ENCODE measurements at regions not wholly inside any gene's neighbourhood (a gene's known extent, or its start where the extent isn't known, plus 50 kb on each side); places are given as distances from the start of the nearest gene placed in this dataset.

DNA sequence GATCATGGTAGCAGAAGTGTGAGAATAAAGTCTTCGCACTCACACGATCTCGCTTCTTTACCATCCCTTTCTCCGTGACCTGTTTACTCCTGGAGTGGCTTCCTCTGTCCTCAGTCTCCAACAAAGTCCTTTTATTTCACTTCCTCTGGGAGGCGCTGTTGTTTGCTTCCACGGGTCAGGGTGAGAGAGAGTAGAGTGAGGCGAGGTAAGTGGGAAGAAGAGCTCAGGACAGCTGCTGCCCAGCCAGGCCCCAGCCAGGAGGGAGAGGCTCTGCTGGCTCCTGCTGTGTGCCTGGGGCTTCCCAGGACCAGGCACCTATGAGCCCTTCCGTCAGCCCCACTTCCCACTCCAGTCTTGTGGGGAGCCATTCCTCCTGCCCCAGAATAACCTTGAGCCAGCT lies 242.1 kb downstream of the FGF9 start:
- TF ChIP-seq, protein P1, sequence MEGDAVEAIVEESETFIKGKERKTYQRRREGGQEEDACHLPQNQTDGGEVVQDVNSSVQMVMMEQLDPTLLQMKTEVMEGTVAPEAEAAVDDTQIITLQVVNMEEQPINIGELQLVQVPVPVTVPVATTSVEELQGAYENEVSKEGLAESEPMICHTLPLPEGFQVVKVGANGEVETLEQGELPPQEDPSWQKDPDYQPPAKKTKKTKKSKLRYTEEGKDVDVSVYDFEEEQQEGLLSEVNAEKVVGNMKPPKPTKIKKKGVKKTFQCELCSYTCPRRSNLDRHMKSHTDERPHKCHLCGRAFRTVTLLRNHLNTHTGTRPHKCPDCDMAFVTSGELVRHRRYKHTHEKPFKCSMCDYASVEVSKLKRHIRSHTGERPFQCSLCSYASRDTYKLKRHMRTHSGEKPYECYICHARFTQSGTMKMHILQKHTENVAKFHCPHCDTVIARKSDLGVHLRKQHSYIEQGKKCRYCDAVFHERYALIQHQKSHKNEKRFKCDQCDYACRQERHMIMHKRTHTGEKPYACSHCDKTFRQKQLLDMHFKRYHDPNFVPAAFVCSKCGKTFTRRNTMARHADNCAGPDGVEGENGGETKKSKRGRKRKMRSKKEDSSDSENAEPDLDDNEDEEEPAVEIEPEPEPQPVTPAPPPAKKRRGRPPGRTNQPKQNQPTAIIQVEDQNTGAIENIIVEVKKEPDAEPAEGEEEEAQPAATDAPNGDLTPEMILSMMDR (IDR thresholded peaks at IDR 0.05): peak; percentile 30
- TF ChIP-seq ZFX (IDR thresholded peaks at IDR 0.05; ENCODE audit: borderline replicate concordance): no peak

Data from 22Rv1 (cell line).